GM23248 (cell line): ENCODE measurements at regions not wholly inside any gene's neighbourhood (a gene's known extent, or its start where the extent isn't known, plus 50 kb on each side); places are given as distances from the start of the nearest gene placed in this dataset.

Source experiments
- DNase-seq: peaks from one replicate; pipeline ENCODE4 v3.0.0-alpha.2; 2015
- H2AFZ ChIP-seq: fragments of 200-600 bp; sonication (generic); 2 replicates; pipeline ENCODE4 v1.6.1; 2016; ENCODE audit warnings: antibody characterized with exemption
- H3F3A ChIP-seq: fragments of 200-600 bp; sonication (generic); 2 replicates; pipeline ENCODE4 v1.6.1; 2016; ENCODE audit warnings: mild to moderate bottlenecking, antibody characterized with exemption, mixed run types; ENCODE audit not compliant: insufficient read depth
- H3K27ac ChIP-seq: fragments of 200-600 bp; sonication (generic); 2 replicates; pipeline ENCODE4 v1.5.1; 2016; ENCODE audit warnings: mild to moderate bottlenecking
- H3K27me3 ChIP-seq: fragments of 200-600 bp; sonication (generic); replicated peaks from 2 replicates; pipeline ENCODE4 v1.6.1; 2016; ENCODE audit warnings: mild to moderate bottlenecking; ENCODE audit not compliant: insufficient read depth
- H3K36me3 ChIP-seq: fragments of 200-600 bp; sonication (generic); 2 replicates; pipeline ENCODE4 v1.6.1; 2016; ENCODE audit warnings: low read depth, mild to moderate bottlenecking
- H3K4me1 ChIP-seq: fragments of 200-600 bp; sonication (generic); 2 replicates; pipeline ENCODE4 v1.6.1; 2016; ENCODE audit warnings: mild to moderate bottlenecking; ENCODE audit not compliant: insufficient read depth
- H3K4me2 ChIP-seq: fragments of 200-600 bp; sonication (generic); one replicate; pipeline ENCODE4 v1.6.1; 2016; ENCODE audit warnings: mild to moderate bottlenecking; ENCODE audit not compliant: unreplicated experiment
- H3K4me3 ChIP-seq: fragments of 200-600 bp; sonication (generic); 2 replicates; pipeline ENCODE4 v1.5.1; 2016; ENCODE audit warnings: mild to moderate bottlenecking
- H3K79me2 ChIP-seq: fragments of 200-600 bp; sonication (generic); 2 replicates; pipeline ENCODE4 v1.6.1; 2016; ENCODE audit warnings: mild to moderate bottlenecking; ENCODE audit not compliant: insufficient read depth
- H3K9ac ChIP-seq: fragments of 200-600 bp; sonication (generic); 2 replicates; pipeline ENCODE4 v1.6.1; 2016; ENCODE audit warnings: mild to moderate bottlenecking
- H3K9me2 ChIP-seq: fragments of 200-600 bp; sonication (generic); 2 replicates; pipeline ENCODE4 v1.6.1; 2016; ENCODE audit warnings: mixed run types, mild to moderate bottlenecking, moderate library complexity; ENCODE audit not compliant: insufficient read depth
- H3K9me3 ChIP-seq: fragments of 200-600 bp; sonication (generic); one replicate; pipeline ENCODE4 v1.6.1; 2017; ENCODE audit warnings: low read depth
- H4K20me1 ChIP-seq: fragments of 200-600 bp; sonication (generic); 2 replicates; pipeline ENCODE4 v1.6.0; 2016; ENCODE audit not compliant: insufficient read depth
- EZH2 ChIP-seq: fragments of 200-600 bp; sonication (generic); IDR thresholded peaks from 2 replicates; pipeline ENCODE4 v1.6.1; 2018; ENCODE audit warnings: antibody characterized with exemption, mild to moderate bottlenecking; ENCODE audit not compliant: insufficient read depth, poor library complexity, severe bottlenecking
- EZH2phosphoT487 ChIP-seq: fragments of 200-600 bp; sonication (generic); IDR thresholded peaks from 2 replicates; pipeline ENCODE4 v1.6.1; 2018; ENCODE audit warnings: antibody characterized with exemption, moderate library complexity, mild to moderate bottlenecking, low read depth; ENCODE audit not compliant: insufficient read depth
- WGBS, 2 experiments: methylation state at CpG; one replicate each; pipeline ENCODE4 v1.1.6; 2015 to 2017; ENCODE audit warnings: low lambda C conversion rate in 2 of 2, low coverage in 1 of 2; ENCODE audit errors: missing lambda C conversion rate in 2 of 2; 5-methylcytosine and 5-hydroxymethylcytosine counted together
- in situ Hi-C: fragments of 300-500 bp; cut with MboI; formaldehyde crosslinking; loops from 2 replicates; pipeline ENCODE4 v1.15.0; 2020

DNA sequence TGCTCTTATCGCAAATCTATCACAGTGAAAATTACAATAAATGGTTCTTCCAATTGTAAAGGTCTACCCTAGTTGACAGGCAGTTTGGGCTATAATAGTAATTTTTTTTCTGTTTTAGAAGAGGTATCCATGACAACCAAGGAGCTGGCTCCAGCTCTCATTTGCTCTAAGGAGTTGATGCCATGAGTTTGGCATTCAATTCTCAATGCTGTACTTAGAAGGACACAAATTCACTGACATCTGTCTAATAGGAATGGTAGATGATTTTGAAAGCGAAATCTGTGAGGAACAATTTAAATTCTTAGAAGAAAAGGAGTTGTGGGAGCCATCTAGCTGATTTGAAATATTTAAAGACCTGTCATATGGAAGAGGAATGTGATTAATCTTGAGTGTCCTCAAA is 203.6 kb upstream of the DAB2 start:
- TF ChIP-seq EZH2, result no peak
- TF ChIP-seq EZH2phosphoT487, result no peak
- Histone ChIP-seq H3K36me3 (no peaks in the 10 kb centered on the region), H3K9ac (no peak overlapping the region), H3K9me2 (no peaks in the 10 kb centered on the region), H3K9me3 (no peaks in the 10 kb centered on the region), H3K4me1 (no peaks in the 10 kb centered on the region), H3K4me2 (no peak overlapping the region), H3K27me3 (no peaks in the 10 kb centered on the region; the same call in 1 of the 2 replicates), H3K27ac (no peak overlapping the region), H3K79me2 (no peaks in the 10 kb centered on the region), H3F3A (no peaks in the 10 kb centered on the region), H3K4me3 (no peak overlapping the region), H2AFZ (no peak overlapping the region), H4K20me1 (no peaks in the 10 kb centered on the region)
- no peak for DNase-seq
- 69 to 78% methylated on average over 2 of the region's 2 CpGs for WGBS, 2 experiments
- in situ Hi-C loops, result no loop called here

DNA sequence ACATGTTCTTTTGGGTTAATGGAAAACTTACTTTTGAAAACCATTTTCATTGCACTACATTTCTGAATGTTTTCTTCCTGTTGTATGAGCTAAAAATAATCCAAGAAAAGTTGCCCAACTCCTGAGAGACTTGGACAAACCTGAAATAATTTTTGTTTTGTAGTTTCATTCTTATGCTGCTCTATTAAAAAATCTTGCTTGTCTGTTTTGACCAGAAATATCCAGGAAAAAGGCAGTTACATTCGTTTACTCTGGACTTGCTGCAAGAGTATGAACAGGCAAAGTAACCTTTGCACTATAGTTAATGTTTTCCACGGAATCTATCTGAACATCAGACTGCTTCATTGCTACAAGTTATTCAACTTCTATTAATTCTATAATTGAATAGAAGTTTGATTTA is 200.1 kb upstream of the DAB2 start:
- in situ Hi-C loops, result no loop called here
- Histone ChIP-seq H3K36me3 (no peaks in the 10 kb centered on the region), H3K9ac (no peak overlapping the region), H4K20me1 (no peaks in the 10 kb centered on the region), H3K9me3 (no peaks in the 10 kb centered on the region), H3K4me1 (no peaks in the 10 kb centered on the region), H3K27ac (no peak overlapping the region), H2AFZ (no peak overlapping the region), H3K79me2 (no peaks in the 10 kb centered on the region), H3F3A (no peaks in the 10 kb centered on the region), H3K27me3 (no peaks in the 10 kb centered on the region), H3K4me3 (no peak overlapping the region), H3K4me2 (no peak overlapping the region), H3K9me2 (no peaks in the 10 kb centered on the region)
- 2 to 7% methylated on average over 2 of the region's 2 CpGs for WGBS, 2 experiments
- TF ChIP-seq EZH2 (no peak), EZH2phosphoT487 (no peak)
- no peak for DNase-seq

- peak; percentile 45 for DNase-seq
- in situ Hi-C loops, result no loop called here
- TF ChIP-seq EZH2, result no peak
Measured at GRCh38 chr5:39624268-39624886, 199.6 kb upstream of the DAB2 start.

GRCh38 chr5:39623291-39623865 is 198.6 kb upstream of the DAB2 start:
- Histone ChIP-seq H3K9me3 (no peaks in the 10 kb centered on the region), H3K27me3 (no peaks in the 10 kb centered on the region; the same call in 1 of the 2 replicates), H3K9ac (no peak overlapping the region), H3K27ac (no peak overlapping the region), H3K4me3 (no peak overlapping the region), H4K20me1 (no peaks in the 10 kb centered on the region), H3K79me2 (no peaks in the 10 kb centered on the region), H3K36me3 (no peaks in the 10 kb centered on the region), H3K4me1 (no peaks in the 10 kb centered on the region), H2AFZ (no peak overlapping the region), H3K9me2 (no peaks in the 10 kb centered on the region), H3F3A (no peaks in the 10 kb centered on the region), H3K4me2 (no peak overlapping the region)
- TF ChIP-seq EZH2phosphoT487, result no peak
- TF ChIP-seq EZH2, result no peak
- in situ Hi-C loops, result no loop called here
- WGBS, 2 experiments, result 41 to 43% methylated on average over 5 of the region's 5 CpGs
- no peak for DNase-seq

More at GRCh38 chr5:39624268-39624886, 199.6 kb upstream of the DAB2 start:
- Histone ChIP-seq H3K27ac (no peak overlapping the region), H3K9me3 (no peaks in the 10 kb centered on the region), H3K27me3 (no peaks in the 10 kb centered on the region; the same call in 1 of the 2 replicates), H4K20me1 (no peaks in the 10 kb centered on the region), H3K4me3 (no peak overlapping the region), H3K36me3 (no peaks in the 10 kb centered on the region), H3F3A (no peaks in the 10 kb centered on the region), H3K9ac (no peak overlapping the region), H3K79me2 (no peaks in the 10 kb centered on the region), H2AFZ (no peak overlapping the region), H3K9me2 (no peaks in the 10 kb centered on the region), H3K4me1 (no peaks in the 10 kb centered on the region), H3K4me2 (no peak overlapping the region)
- 0 to 4% methylated on average over 1 of the region's 1 CpG for WGBS, 2 experiments
